Peyer's patch (tissue), 4 donors: ENCODE measurements at regions not wholly inside any gene's neighbourhood (a gene's known extent, or its start where the extent isn't known, plus 50 kb on each side); places are given as distances from the start of the nearest gene placed in this dataset.

Experiments
- DNase-seq, 3 donors: peaks; one replicate each; pipeline ENCODE4 v3.0.0-alpha.2; 2017 to 2019
- H3K27ac ChIP-seq, 4 donors: fragments of 200-600 bp; sonication (generic); one replicate each; pipeline ENCODE4 v1.5.1; 2016 to 2019
- H3K27me3 ChIP-seq, 2 donors: fragments of 200-600 bp; sonication (generic); one replicate each; pipeline ENCODE4 v1.5.1; 2019
- H3K36me3 ChIP-seq, 3 donors: fragments of 200-600 bp; sonication (generic); one replicate each; pipeline ENCODE4 v1.5.1; 2016 to 2019
- H3K4me1 ChIP-seq, 4 donors: fragments of 200-600 bp; sonication (generic); one replicate each; pipeline ENCODE4 v1.5.1; 2016 to 2019
- H3K4me3 ChIP-seq, 4 donors: fragments of 200-600 bp; sonication (generic); 1 replicate in 3 of 4; 2 replicates in 1 of 4; pipeline ENCODE4 v1.5.1; 2016 to 2019; ENCODE audit warnings: mild to moderate bottlenecking in 1 of 4
- H3K9me3 ChIP-seq, 4 donors: fragments of 200-600 bp; sonication (generic); one replicate each; pipeline ENCODE4 v1.5.1; 2016 to 2019; ENCODE audit warnings: mild to moderate bottlenecking in 1 of 4
- POLR2A ChIP-seq, 2 donors: fragments of 450-650 bp; IDR thresholded peaks; one replicate each; pipeline ENCODE4 v1.5.1; 2017; ENCODE audit warnings: antibody characterized with exemption in 2 of 2, mild to moderate bottlenecking in 2 of 2, moderate library complexity in 2 of 2
- TF ChIP-seq, protein P1 (sequence below), 6 experiments: fragments of 450-650 bp in 4 of 6; fragments of 200-600 bp in 2 of 6; sonication (generic) in 1 of 6; IDR thresholded peaks; one replicate each; pipeline ENCODE4 v1.5.1; 2017 to 2019; ENCODE audit warnings: antibody characterized with exemption in 6 of 6, mild to moderate bottlenecking in 3 of 6, moderate library complexity in 1 of 6

- Histone ChIP-seq H3K9me3 (no peaks in the 10 kb centered on the region), H3K27ac (no peak overlapping the region), H3K27me3 (no peaks in the 10 kb centered on the region), H3K36me3 (no peaks in the 10 kb centered on the region), H3K4me1 (no peaks in the 10 kb centered on the region), H3K4me3 (no peak overlapping the region)
- no peak for TF ChIP-seq POLR2A (IDR thresholded peaks at IDR 0.05)
- TF ChIP-seq, protein P1, sequence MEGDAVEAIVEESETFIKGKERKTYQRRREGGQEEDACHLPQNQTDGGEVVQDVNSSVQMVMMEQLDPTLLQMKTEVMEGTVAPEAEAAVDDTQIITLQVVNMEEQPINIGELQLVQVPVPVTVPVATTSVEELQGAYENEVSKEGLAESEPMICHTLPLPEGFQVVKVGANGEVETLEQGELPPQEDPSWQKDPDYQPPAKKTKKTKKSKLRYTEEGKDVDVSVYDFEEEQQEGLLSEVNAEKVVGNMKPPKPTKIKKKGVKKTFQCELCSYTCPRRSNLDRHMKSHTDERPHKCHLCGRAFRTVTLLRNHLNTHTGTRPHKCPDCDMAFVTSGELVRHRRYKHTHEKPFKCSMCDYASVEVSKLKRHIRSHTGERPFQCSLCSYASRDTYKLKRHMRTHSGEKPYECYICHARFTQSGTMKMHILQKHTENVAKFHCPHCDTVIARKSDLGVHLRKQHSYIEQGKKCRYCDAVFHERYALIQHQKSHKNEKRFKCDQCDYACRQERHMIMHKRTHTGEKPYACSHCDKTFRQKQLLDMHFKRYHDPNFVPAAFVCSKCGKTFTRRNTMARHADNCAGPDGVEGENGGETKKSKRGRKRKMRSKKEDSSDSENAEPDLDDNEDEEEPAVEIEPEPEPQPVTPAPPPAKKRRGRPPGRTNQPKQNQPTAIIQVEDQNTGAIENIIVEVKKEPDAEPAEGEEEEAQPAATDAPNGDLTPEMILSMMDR (IDR thresholded peaks at IDR 0.05): no peak
- no peak for DNase-seq
Observed at GRCh38 chr6:115665310-115665709, 395.4 kb downstream of the FRK start.

DNA sequence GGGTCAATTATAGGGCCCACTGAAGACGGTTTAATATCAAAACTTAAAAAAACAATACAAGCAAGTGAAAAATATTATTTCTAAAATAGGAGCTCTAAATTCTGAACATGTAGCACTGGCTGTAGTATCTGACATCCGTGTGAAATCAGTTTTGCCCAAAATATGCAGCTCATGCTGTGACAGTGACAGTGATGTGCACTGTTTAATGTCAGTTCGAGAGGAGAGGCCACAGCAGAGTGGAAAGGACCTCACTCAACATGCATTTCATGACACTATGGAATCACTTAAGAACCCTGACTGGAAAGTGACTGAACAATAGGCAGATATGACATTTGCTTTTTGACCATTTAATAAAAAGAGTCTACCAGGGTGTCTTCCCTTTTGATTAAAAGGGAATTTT, 397.0 kb downstream of the FRK start:
- no peak overlapping the region for H3K27ac ChIP-seq
- H3K4me1 ChIP-seq: no peaks in the 10 kb centered on the region
- no peak for DNase-seq
- no peak overlapping the region for H3K4me3 ChIP-seq
- H3K36me3 ChIP-seq: no peaks in the 10 kb centered on the region
- TF ChIP-seq, protein P1 (IDR thresholded peaks at IDR 0.05): no peak
- no peak for TF ChIP-seq POLR2A (IDR thresholded peaks at IDR 0.05)
- no peaks in the 10 kb centered on the region for H3K9me3 ChIP-seq
- no peaks in the 10 kb centered on the region for H3K27me3 ChIP-seq

DNA sequence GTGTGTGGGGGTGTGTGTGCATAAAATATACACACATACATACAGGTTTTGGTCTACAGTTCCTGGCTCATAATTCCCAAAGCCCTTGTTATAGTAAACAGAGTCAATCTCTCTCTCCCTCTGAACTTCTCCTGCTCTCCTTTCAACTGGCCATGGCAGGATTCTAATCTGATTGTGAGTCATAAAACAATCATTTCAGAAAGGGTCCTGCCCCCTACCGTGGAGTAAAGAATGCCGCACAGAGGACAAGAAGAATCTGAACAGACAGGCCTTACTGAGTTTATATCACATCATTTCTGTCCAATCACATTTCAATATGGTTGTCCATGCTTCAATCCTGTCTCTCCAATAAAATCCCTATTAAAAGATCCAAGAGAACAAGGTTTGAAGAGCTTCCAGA, 416.9 kb downstream of the FRK start:
- no peak overlapping the region for H3K4me3 ChIP-seq
- no peak overlapping the region for H3K27ac ChIP-seq
- no peaks in the 10 kb centered on the region for H3K4me1 ChIP-seq
- H3K27me3 ChIP-seq: no peaks in the 10 kb centered on the region
- TF ChIP-seq POLR2A (IDR thresholded peaks at IDR 0.05): no peak
- TF ChIP-seq, protein P1 (IDR thresholded peaks at IDR 0.05): no peak
- DNase-seq: no peak
- no peaks in the 10 kb centered on the region for H3K9me3 ChIP-seq
- H3K36me3 ChIP-seq: no peaks in the 10 kb centered on the region

- TF ChIP-seq POLR2A (IDR thresholded peaks at IDR 0.05): no peak
- TF ChIP-seq, protein P1 (IDR thresholded peaks at IDR 0.05): no peak
- Histone ChIP-seq H3K27ac (no peak overlapping the region), H3K27me3 (no peaks in the 10 kb centered on the region), H3K9me3 (no peaks in the 10 kb centered on the region), H3K4me3 (no peak overlapping the region), H3K4me1 (no peaks in the 10 kb centered on the region), H3K36me3 (no peaks in the 10 kb centered on the region)
- no peak for DNase-seq
Observed at GRCh38 chr6:115634887-115635286, 425.8 kb downstream of the FRK start.

DNA sequence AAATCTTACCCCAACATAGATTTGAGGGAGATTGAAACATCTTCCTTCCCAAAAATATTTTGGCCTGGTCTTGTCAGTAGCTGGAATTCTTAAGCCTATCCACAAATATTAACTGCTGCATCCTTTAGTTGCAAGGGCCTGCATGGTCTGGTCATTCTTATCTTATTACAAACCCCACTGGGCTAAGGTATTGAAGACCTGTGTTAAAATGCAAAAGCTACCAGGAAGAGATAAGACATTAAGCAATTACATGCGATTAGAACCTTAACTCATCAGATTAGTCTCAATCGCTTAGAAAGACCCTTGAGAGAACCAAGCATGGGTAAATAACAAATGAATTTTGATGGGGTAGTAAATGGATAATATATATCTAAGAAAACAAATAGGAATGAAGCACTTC, 426.6 kb downstream of the FRK start:
- H3K4me1 ChIP-seq: no peaks in the 10 kb centered on the region
- H3K36me3 ChIP-seq: no peaks in the 10 kb centered on the region
- H3K27me3 ChIP-seq: no peaks in the 10 kb centered on the region
- H3K4me3 ChIP-seq: no peak overlapping the region
- H3K27ac ChIP-seq: no peak overlapping the region
- no peaks in the 10 kb centered on the region for H3K9me3 ChIP-seq
- DNase-seq: no peak
- TF ChIP-seq, protein P1 (IDR thresholded peaks at IDR 0.05): no peak
- TF ChIP-seq POLR2A (IDR thresholded peaks at IDR 0.05): no peak

DNA sequence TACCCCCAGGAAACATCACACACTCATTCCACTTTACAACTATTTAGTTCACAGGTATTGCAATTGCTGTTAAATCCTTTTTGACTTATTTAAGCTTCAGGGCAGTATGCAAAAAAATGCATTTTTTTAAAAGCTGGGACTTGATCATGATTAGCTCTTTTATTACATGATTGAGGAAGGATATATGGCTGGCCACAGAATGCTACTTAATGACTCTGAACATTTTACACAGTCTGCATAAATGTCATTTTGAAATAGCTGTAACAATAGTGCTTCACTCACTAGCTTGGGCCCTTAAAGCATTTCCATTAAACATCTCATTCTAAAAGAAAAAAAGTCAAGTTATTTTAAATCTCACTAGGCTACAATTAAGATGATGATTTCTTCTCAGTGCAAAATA, 429.7 kb downstream of the FRK start:
- DNase-seq: no peak
- no peaks in the 10 kb centered on the region for H3K9me3 ChIP-seq
- H3K27me3 ChIP-seq: no peaks in the 10 kb centered on the region
- TF ChIP-seq POLR2A (IDR thresholded peaks at IDR 0.05): no peak
- no peak overlapping the region for H3K27ac ChIP-seq
- H3K4me3 ChIP-seq: no peak overlapping the region
- no peaks in the 10 kb centered on the region for H3K36me3 ChIP-seq
- no peaks in the 10 kb centered on the region for H3K4me1 ChIP-seq
